HG03139 (cell line): ENCODE measurements at regions not wholly inside any gene's neighbourhood (a gene's known extent, or its start where the extent isn't known, plus 50 kb on each side); places are given as distances from the start of the nearest gene placed in this dataset.
"Not testable (repeated sequence)": the region's sequence is repeated elsewhere in the genome, so short reads cannot be mapped to it uniquely, and the experiment has no call there.

Experiments used
- ATAC-seq: cut with Tn5 transposase; IDR thresholded peaks from one replicate; pipeline ENCODE4 v1.9.1; 2021; ENCODE audit not compliant: unreplicated experiment

GRCh38 chr5:110865400-110866094, 126.7 kb downstream of the SLC25A46 start:
- ATAC-seq, result no peak

- ATAC-seq, result no peak
These were observed 131.1 kb downstream of the SLC25A46 start for GRCh38 chr5:110869927-110870326.

GRCh38 chr5:110872200-110872599, 133.4 kb downstream of the SLC25A46 start:
- no peak for ATAC-seq

GRCh38 chr5:110872963-110873362, 134.2 kb downstream of the SLC25A46 start:
- ATAC-seq, result no peak

- no peak for ATAC-seq
These were observed 135.1 kb downstream of the SLC25A46 start for GRCh38 chr5:110873773-110874437.

- ATAC-seq, result not testable (repeated sequence)
These were observed 136.3 kb downstream of the SLC25A46 start for GRCh38 chr5:110875115-110875514.

- ATAC-seq, result no peak
These were observed 139.3 kb downstream of the SLC25A46 start for GRCh38 chr5:110878115-110878514.

- ATAC-seq, result no peak
These were observed 140.9 kb downstream of the SLC25A46 start for GRCh38 chr5:110879675-110880074.

GRCh38 chr5:110880413-110880812, 141.6 kb downstream of the SLC25A46 start:
- ATAC-seq, result no peak

- ATAC-seq, result no peak
These were observed 145.2 kb downstream of the SLC25A46 start for GRCh38 chr5:110884005-110884404.

GRCh38 chr5:110887170-110887569, 148.4 kb downstream of the SLC25A46 start:
- not testable (repeated sequence) for ATAC-seq

GRCh38 chr5:110893854-110894483, 155.2 kb downstream of the SLC25A46 start:
- not testable (repeated sequence) for ATAC-seq

GRCh38 chr5:110894805-110895204, 156.0 kb downstream of the SLC25A46 start:
- ATAC-seq, result no peak

- no peak for ATAC-seq
These were observed 158.1 kb downstream of the SLC25A46 start for GRCh38 chr5:110896901-110897300.

- peak; percentile 64 for ATAC-seq
These were observed 161.0 kb downstream of the SLC25A46 start for GRCh38 chr5:110899566-110900412.

GRCh38 chr5:110900829-110901228, 162.0 kb downstream of the SLC25A46 start:
- no peak for ATAC-seq

GRCh38 chr5:110903966-110904365, 165.2 kb downstream of the SLC25A46 start:
- no peak for ATAC-seq

- ATAC-seq, result no peak
These were observed 162.7 kb upstream of the TSLP start for GRCh38 chr5:110908848-110909247.

- no peak for ATAC-seq
These were observed 162.1 kb upstream of the TSLP start for GRCh38 chr5:110909415-110909814.

GRCh38 chr5:110909950-110910349, 161.6 kb upstream of the TSLP start:
- no peak for ATAC-seq

- no peak for ATAC-seq
These were observed 158.3 kb upstream of the TSLP start for GRCh38 chr5:110913221-110913620.
